Panc1 (cell line): ENCODE measurements at regions not wholly inside any gene's neighbourhood (a gene's known extent, or its start where the extent isn't known, plus 50 kb on each side); places are given as distances from the start of the nearest gene placed in this dataset.
"Not testable (repeated sequence)": the region's sequence is repeated elsewhere in the genome, so short reads cannot be mapped to it uniquely, and the experiment has no call there.

ENCODE experiments used
- ATAC-seq: fragments of 200-7000 bp; cut with Tn5 transposase; 2 replicates; pipeline ENCODE4 v1.9.1; 2020; ENCODE audit warnings: mild to moderate bottlenecking, moderate library complexity
- BruUV-seq: library from RNA; stranded (reverse); fragments of 400-500 nt; replicated peaks from 2 replicates; lab custom pipeline; 2021; lab: Mats Ljungman, UMichigan
- CTCF ChIA-PET: fragments of 300-600 bp; sonication (Branson Sonifier 250); formaldehyde crosslinking; loops from one replicate; lab custom pipeline; 2022; ENCODE audit warnings: antibody characterized with exemption; lab: Charles Lee
- POLR2A ChIA-PET: fragments of 300-600 bp; sonication (Branson Sonifier 250); formaldehyde crosslinking; loops from one replicate; lab custom pipeline; 2022; ENCODE audit warnings: antibody characterized with exemption; lab: Charles Lee
- DNase-seq: peaks from one replicate; pipeline ENCODE4 v3.0.0-alpha.2; 2010; ENCODE audit warnings: low read depth, low spot score
- H3K27ac ChIP-seq: 2 replicates; pipeline ENCODE4 v1.5.1; 2011; ENCODE audit warnings: mild to moderate bottlenecking, low read length, inconsistent platforms
- H3K27me3 ChIP-seq: fragments of 200-500 bp; sonication (Bioruptor generic); 2 replicates; pipeline ENCODE4 v1.6.0; 2014; ENCODE audit warnings: low read length, inconsistent platforms; ENCODE audit not compliant: control insufficient read depth, insufficient read depth
- H3K36me3 ChIP-seq: fragments of 200-500 bp; sonication (Bioruptor generic); 2 replicates; pipeline ENCODE4 v1.5.1; 2014; ENCODE audit warnings: inconsistent platforms, mild to moderate bottlenecking, low read length, moderate library complexity; ENCODE audit not compliant: control insufficient read depth, insufficient read depth
- H3K4me1 ChIP-seq: 2 replicates; pipeline ENCODE4 v1.5.1; 2011; ENCODE audit warnings: inconsistent platforms, mild to moderate bottlenecking, low read length, moderate library complexity; ENCODE audit not compliant: control insufficient read depth, insufficient read depth
- H3K4me3 ChIP-seq, 2 experiments: 2 replicates each; pipeline ENCODE4 v1.5.1; 2011 to 2012; ENCODE audit warnings: low read depth in 2 of 2, low read length in 2 of 2, mild to moderate bottlenecking in 2 of 2, inconsistent platforms in 1 of 2, moderate library complexity in 1 of 2
- H3K9me3 ChIP-seq: fragments of 200-500 bp; sonication (Bioruptor generic); 2 replicates; pipeline ENCODE4 v1.5.1; 2014; ENCODE audit warnings: low read depth, mild to moderate bottlenecking, inconsistent platforms, low read length, moderate library complexity; ENCODE audit not compliant: control insufficient read depth, insufficient read depth
- in situ Hi-C: cut with HindIII; loops from 2 replicates; pipeline ENCODE4 v1.10.0; 2016; ENCODE audit warnings: low sequenced_read_pairs, low pct_unique_long_range_greater_than_20kb
- intact Hi-C: fragments of 100-400 bp; cut with micrococcal nuclease; formaldehyde crosslinking; loops from one replicate; pipeline ENCODE4 v1.10.0; 2022; ENCODE audit not compliant: unreplicated experiment

- H3K27ac ChIP-seq, intact Hi-C loops, H3K4me3 ChIP-seq, POLR2A ChIA-PET, H3K9me3 ChIP-seq, H3K36me3 ChIP-seq, H3K4me1 ChIP-seq, DNase-seq, in situ Hi-C loops, BruUV-seq, H3K27me3 ChIP-seq, ATAC-seq, CTCF ChIA-PET: not testable (repeated sequence)
Observed at GRCh38 chr15:22134941-22135566, 54.7 kb downstream of the OR4M2 start.

GRCh38 chr15:22137572-22137971, 57.2 kb downstream of the OR4M2 start:
- DNase-seq, H3K4me3 ChIP-seq, H3K4me1 ChIP-seq, CTCF ChIA-PET, in situ Hi-C loops, POLR2A ChIA-PET, ATAC-seq, BruUV-seq, H3K9me3 ChIP-seq, H3K27me3 ChIP-seq, H3K27ac ChIP-seq, intact Hi-C loops, H3K36me3 ChIP-seq: not testable (repeated sequence)

- H3K36me3 ChIP-seq, intact Hi-C loops, POLR2A ChIA-PET, H3K4me3 ChIP-seq, BruUV-seq, H3K9me3 ChIP-seq, CTCF ChIA-PET, ATAC-seq, H3K27me3 ChIP-seq, DNase-seq, in situ Hi-C loops, H3K4me1 ChIP-seq, H3K27ac ChIP-seq: not testable (repeated sequence)
Observed at GRCh38 chr15:22141106-22141505, 60.8 kb downstream of the OR4M2 start.

- in situ Hi-C loops, H3K36me3 ChIP-seq, CTCF ChIA-PET, ATAC-seq, H3K4me1 ChIP-seq, H3K4me3 ChIP-seq, DNase-seq, POLR2A ChIA-PET, H3K27ac ChIP-seq, intact Hi-C loops, H3K9me3 ChIP-seq, BruUV-seq, H3K27me3 ChIP-seq: not testable (repeated sequence)
Observed at GRCh38 chr15:22148109-22148508, 67.8 kb downstream of the OR4M2 start.

- intact Hi-C loops, H3K9me3 ChIP-seq, DNase-seq, H3K36me3 ChIP-seq, POLR2A ChIA-PET, H3K4me3 ChIP-seq, BruUV-seq, H3K27me3 ChIP-seq, H3K27ac ChIP-seq, CTCF ChIA-PET, in situ Hi-C loops, H3K4me1 ChIP-seq, ATAC-seq: not testable (repeated sequence)
Observed at GRCh38 chr15:22158243-22158642, 77.9 kb downstream of the OR4M2 start.

GRCh38 chr15:22160283-22160682, 80.0 kb downstream of the OR4M2 start:
- intact Hi-C loops, BruUV-seq, CTCF ChIA-PET, H3K36me3 ChIP-seq, DNase-seq, POLR2A ChIA-PET, H3K4me3 ChIP-seq, H3K27me3 ChIP-seq, ATAC-seq, H3K4me1 ChIP-seq, H3K27ac ChIP-seq, H3K9me3 ChIP-seq, in situ Hi-C loops: not testable (repeated sequence)

GRCh38 chr15:22160741-22161140, 80.4 kb downstream of the OR4M2 start:
- H3K4me1 ChIP-seq, CTCF ChIA-PET, BruUV-seq, ATAC-seq, H3K4me3 ChIP-seq, POLR2A ChIA-PET, in situ Hi-C loops, H3K27me3 ChIP-seq, H3K27ac ChIP-seq, H3K9me3 ChIP-seq, H3K36me3 ChIP-seq, DNase-seq, intact Hi-C loops: not testable (repeated sequence)
